Stimulated activated CD4-positive, alpha-beta T cell treated with anti-CD3 and anti-CD28 coated beads, Interleukin-12 subunit alpha, Interleukin-12 subunit beta, amount 100 ng/mL, for 24 hours (primary cell): ENCODE measurements at regions not wholly inside any gene's neighbourhood (a gene's known extent, or its start where the extent isn't known, plus 50 kb on each side); places are given as distances from the start of the nearest gene placed in this dataset.

Source experiments
- DNase-seq, 2 experiments: peaks; one replicate each; pipeline ENCODE4 v3.0.0-alpha.2; 2020; ENCODE audit warnings: low read depth in 2 of 2

DNA sequence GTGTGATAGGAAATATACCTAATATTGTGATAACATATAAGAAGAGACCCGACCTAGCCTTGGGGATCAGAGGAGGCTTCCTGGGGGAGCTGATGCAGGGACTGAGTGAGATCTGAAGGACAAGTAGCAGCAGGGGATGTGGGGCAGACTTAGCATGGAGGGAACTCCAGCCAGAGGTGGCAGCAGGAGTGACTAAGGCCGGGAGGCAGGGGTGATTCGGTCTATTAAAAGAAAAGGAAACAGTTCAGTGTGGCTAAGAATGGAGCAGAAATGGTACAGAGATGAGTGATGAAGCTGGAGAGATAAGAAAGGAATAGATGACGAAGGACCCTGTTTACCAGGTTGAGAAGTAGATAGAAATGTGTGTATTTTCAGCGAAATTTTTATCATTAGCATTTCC, 408.8 kb downstream of the ENC1 start:
- no peak for DNase-seq

DNA sequence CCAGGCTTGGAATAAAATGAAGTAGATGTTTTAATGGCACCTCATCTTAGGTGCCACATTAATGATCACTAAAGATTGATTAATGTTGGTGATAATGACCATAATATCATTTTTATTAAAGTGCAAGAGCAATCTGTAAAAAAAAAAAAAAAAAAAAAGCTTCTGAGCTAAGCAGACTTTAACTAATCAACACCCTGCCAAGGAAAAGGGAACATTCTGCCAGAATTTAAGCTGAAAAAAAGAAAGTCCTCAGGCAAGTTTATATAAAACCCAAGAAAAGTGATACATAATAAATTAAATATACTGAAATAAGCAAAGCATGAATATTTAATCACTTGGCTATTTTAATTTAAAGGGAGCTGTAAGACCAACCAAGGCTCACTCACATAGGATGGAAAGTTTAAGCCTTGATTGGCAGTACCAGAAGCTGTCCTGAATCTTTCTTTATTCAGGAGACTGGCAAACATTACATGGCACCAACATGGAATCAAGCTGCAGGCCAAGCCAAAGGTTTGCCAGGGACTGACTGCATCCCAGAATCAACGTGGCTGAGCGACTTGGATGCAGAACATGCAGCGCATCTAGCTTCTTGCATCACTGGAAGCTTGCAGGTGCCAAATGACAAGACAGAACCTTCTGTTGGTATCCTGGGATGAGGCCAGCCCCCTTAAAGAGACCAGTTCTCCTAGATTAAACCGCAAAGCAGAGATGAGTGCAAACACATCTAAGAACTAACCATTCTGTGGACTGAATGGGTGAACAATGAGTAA, 413.6 kb downstream of the ENC1 start:
- DNase-seq = no peak

- DNase-seq = no peak
Observed at GRCh38 chr5:74225587-74225986, 414.9 kb downstream of the ENC1 start.

DNA sequence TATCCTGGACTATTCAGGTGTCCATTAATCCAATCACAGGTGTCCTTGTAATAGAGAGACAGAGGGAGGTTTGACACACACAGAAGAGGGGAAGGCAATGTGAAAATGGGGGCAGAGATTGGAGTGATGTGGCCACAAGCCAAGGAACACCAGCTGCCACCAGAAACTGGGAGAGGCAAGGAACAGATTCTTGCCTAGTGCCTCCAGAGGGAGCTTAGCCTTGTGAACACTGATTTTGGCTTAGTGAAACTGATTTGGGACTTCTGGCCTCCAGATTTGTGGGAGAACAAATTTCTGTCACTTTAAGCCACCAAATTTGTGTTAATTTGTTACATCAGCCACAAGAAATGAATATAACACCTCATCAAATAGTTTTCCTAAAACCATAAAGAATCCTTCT, 416.2 kb downstream of the ENC1 start:
- no peak for DNase-seq

DNA sequence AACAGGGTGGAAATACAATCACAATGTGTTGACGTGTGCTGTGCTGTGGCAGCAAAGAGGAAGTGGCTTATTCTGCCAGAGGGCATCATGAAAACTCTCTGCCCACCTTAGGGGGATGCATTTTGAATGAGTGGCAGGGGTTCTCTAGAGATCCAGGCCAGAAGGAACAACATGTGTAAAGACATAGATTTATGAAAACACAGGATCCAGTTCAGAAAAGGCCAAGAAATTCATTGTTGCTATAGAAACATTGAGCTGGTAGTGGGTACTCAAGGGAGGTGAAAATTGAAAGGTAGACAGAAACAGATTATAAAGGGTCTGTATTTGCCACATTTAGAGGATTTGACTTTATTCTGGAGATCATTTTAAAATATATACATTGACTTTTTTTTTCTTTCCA, 417.7 kb downstream of the ENC1 start:
- DNase-seq = no peak

- no peak for DNase-seq
Observed at GRCh38 chr5:74221413-74221812, 419.1 kb downstream of the ENC1 start.

GRCh38 chr5:74216012-74216411, 424.5 kb downstream of the ENC1 start:
- DNase-seq = no peak

GRCh38 chr5:74212336-74212735, 428.2 kb downstream of the ENC1 start:
- DNase-seq = no peak

DNA sequence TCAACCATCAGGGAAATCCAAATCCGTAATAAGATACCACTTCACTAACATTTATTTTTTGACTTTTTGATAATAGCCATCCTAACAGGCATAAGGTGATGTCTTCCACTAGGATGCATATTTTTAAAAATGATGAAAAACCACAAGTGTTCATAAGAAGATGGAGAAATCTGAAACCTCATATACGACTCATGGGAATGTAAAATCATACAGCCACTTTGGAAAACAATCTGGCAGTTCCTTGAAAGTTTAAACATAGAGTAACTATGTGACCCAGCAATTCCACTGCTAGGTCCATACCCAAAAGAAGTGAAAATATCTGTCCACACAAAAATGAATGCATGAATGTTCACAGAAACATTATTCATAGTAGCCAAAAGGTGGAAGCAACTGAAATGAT, 431.0 kb downstream of the ENC1 start:
- DNase-seq = no peak

DNA sequence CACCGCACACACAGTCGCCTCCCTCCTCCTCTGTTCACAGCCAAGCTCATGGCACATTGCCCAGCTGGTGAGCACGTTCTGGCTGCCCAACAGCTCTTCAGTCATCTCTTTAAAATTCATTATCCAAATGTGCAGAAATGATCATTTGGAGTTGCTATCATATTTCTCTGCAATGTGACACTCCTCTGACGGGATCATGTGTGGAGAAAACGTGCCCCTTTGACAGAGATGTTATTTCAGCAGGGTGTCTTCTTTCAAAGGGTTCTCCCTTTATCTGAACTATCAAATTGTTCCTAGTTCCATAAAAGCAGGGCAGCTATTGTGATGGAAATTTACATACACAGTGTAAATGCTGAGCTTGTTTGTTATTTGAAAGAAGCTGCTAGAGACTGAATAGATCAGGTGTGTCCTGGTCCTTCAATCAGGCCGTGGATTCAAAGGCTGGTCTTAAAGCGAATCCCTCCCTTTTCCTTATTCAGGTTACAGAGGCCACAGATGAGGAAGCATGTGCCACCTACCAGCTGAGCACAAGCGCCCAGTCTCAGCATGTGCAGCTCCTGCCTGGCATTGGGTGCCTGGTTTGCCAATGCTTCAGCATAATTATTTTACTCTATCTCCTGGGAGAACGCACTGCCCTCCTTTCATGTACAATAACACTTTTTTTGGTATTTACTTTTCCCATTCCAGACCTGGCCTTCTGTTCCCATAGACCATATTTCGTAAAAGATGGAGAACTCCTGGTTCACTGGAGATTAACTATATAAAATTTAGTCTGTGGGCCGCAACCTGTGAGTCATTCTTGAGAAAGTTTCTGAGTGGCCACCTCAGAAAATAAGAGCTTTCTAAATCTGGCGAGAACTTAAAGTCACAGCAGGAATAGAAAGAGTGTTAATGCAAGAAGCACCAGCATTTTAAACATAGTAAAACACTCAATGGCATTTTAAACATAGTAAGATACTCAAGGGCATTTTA, 433.7 kb downstream of the ENC1 start:
- no peak for DNase-seq

DNA sequence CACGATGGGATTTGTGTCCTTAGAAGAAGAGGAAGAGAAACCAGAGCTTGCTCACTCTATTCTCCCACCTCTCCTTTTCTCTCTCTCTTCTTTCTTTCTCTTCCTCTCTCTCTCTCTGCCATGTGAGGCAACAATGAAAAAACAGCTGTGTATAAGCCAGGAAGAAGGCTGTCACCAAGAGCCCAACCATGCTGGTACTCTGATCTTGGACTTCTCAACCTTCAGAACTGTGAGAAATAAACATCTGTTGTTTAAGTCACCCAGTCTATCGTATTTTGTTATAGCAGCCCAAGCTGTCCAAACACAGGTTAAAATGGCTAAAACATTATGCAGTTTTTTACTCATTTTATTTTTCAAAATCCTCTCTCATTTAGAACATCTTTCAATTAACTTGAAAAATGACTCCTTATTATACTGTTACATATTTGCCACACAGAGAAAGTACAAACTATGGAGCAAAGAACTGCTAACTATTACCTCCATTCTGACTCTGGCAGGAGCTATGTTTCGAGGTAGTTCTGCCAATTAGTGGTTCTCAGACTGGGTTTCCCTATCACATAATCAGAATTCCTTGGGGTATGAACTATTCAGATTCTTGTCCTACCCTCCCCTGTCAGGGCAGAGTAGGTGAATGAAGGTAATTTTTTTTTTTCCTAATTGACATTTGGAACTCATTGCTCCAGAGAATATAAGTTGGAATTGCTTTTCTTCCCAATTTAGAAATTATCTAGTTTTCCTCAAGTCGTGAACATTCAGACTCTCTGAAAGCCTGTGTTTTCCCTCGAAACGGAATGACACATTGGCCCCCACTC, 434.6 kb downstream of the ENC1 start:
- DNase-seq = no peak

DNA sequence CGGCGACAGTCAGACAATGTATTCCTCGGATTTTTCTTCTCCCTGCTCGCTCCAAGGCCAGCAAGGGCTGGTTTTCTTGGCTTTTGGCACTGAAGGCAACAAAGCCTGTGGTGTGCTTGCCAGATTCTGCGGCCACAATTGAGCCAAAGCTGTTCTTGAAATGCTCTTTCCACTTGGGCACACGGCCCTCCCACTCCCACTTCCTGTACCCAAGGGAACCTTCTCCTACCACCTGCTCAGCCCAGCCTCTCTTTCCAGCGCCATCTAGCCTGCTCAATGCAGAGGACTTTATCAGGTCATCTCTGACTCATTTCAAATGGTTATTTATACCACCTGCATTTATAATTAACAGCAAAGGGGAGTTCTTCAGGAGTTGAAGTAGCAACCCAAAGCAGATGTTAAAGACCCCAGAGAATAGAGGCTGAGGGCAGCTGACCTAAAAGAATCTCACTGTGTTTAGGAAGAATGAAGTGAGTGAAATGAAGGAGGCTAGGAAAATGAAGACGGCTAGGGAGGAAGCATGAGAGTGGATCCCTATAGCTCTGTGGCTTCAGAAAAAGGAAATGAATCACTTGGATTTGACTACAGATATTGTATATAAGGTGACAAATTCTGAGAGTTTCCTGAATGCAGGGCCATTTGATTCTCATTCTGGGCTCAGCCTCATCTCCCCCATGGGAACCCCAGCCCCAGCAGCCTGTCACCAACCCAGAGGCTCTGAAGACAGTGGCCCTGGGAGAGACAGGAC, 439.0 kb downstream of the ENC1 start:
- DNase-seq = no peak

DNA sequence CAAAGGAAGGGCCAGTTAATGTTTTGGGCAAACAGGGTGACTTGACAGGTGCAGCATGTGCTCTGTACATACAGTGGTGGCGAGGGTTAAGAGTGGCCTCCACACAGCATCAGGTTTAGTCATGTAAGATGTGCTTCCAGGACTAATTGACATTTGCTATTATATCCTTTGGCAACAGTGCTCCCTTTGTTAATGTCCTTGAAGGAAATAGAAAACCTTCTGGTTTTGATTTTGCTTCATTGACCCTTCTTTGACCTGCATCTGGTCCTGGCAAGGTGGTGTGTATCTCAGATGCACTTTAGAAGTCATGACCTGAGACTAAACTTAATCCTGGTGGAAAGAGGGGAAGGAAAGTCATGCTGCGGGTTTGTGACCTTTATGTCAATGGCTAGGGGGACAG, 440.0 kb downstream of the ENC1 start:
- DNase-seq = no peak

DNA sequence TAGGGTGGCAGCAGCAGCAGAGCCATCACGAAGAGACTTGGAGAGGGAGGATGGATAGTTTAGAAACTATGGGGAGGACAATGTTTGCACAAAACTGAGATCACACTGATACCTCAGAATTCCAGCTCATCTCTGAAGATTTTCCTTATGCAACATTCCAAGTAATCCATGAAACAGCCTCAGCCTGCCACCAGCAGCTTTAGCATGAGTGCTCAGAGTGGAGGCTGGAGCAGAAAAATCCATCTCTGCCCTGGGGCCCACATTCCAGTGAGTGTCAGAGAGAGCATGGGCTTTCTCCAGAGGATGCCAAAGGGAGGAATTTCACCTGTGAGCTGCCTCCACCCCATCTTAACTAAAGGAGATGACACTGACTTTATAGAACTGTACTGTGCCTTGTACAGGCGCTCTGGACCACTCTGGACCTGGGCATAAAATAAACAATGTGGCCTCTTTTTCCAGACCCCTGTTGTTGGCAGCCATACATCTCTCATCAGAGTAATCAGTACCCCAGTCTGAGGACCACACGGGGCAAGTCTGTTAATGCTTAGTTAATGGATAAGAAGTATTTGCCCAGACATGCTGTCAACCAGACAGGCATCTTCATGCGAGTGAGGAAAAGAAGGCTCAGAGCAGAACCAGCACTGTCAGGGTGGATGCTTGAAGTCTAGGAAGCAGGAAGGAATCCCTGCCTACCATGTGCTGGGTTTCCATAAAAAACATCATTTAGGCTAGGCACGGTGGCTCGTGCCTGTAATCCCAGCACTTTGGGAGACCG, 440.9 kb downstream of the ENC1 start:
- DNase-seq = no peak

GRCh38 chr5:74199005-74199404, 441.5 kb downstream of the ENC1 start:
- DNase-seq = no peak

GRCh38 chr5:74198156-74198555, 442.4 kb downstream of the ENC1 start:
- no peak for DNase-seq

DNA sequence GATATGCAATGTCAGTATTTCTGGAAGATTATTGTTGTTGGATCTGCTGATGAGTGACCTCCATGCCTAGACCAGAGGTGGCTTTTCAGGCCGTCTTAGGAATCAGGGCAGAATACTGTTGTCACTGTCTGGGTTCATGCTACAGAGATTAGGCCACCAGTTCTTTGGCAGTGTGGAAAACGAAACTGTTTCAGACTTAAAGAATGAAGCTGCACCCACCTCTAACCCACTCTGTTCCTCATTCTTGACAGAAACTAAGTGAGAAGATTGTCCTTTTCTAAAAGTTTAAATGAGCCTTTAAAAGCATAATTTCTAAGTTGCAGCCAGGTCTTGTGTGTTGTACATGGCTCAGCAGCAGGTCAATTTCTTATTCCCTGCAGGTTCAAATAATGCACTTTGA, 444.3 kb downstream of the ENC1 start:
- DNase-seq = no peak

DNA sequence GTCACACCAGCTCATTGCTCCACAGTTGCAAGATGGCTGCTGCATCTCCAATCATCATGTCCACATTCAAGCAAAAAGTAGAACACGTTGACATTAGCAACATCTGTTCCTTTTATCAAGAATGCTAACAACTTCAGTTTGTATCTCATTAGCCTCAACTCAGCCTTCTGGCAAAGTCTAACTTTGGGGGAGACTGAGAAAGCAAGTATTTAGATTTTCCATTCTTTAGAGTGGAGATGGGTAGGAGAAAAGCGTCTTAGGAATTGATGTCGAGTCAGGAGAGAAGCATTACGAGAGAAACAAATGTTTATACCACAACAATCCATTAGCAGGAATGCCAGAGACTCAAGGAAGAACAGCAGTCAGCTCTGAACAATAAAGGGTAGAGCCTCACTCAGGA, 446.3 kb downstream of the ENC1 start:
- DNase-seq = no peak

DNA sequence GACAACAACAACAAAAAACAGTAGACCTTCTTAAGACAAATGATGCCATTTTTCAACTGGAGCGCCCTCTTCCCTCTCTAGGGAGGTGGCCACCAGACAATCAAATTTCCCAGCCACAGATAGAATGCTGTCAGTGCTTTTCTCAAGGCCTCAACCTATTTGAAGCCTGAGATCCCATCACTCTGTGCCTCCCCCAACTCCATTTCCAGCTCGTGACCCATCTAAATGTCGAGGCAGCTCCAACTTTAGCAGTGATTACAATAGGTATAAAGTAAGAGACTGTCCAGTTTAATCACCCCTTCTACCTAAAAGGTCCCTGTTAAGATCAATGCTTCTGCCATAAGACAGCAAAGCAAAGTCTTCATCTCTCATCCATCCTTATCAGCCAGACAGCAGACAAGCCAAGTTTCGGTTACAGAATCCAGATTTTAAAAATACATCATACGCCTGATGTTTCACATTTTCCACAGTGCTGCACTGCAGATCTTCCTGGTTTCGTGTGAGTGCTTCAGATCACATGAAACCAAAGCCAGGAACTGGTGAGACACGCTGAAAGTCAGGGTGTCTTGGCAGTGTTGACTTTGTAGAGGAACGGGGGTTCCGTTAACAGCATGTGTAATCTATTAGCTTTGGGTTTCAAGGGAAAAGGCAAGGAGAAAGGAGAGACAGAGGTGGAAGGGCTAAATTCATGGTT, 447.8 kb downstream of the ENC1 start:
- DNase-seq = no peak
